ENCODE measurements at regions not wholly inside any gene's neighbourhood (a gene's known extent, or its start where the extent isn't known, plus 50 kb on each side); places are given as distances from the start of the nearest gene placed in this dataset.

DNA sequence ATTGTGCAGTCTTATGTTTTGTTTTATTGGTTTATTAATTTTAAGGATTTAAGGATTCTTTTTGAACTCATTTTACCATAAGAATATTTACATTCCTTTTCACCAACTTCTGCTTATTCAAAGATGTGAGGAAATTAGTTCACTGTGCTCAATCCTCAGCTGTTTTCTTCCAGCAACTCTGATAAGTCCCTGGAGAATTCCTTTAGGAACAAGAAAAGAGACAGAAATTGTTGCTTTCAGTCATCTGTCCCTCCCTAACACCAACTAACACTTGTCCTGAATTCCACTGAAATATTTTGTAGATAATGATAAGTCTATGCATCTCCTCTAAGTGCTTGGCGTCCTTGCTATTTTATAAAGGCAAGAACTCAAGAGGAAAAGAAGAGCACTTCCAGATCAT is 334.8 kb upstream of the MARCKS start (continued):
- TF ChIP-seq, protein P1, sequence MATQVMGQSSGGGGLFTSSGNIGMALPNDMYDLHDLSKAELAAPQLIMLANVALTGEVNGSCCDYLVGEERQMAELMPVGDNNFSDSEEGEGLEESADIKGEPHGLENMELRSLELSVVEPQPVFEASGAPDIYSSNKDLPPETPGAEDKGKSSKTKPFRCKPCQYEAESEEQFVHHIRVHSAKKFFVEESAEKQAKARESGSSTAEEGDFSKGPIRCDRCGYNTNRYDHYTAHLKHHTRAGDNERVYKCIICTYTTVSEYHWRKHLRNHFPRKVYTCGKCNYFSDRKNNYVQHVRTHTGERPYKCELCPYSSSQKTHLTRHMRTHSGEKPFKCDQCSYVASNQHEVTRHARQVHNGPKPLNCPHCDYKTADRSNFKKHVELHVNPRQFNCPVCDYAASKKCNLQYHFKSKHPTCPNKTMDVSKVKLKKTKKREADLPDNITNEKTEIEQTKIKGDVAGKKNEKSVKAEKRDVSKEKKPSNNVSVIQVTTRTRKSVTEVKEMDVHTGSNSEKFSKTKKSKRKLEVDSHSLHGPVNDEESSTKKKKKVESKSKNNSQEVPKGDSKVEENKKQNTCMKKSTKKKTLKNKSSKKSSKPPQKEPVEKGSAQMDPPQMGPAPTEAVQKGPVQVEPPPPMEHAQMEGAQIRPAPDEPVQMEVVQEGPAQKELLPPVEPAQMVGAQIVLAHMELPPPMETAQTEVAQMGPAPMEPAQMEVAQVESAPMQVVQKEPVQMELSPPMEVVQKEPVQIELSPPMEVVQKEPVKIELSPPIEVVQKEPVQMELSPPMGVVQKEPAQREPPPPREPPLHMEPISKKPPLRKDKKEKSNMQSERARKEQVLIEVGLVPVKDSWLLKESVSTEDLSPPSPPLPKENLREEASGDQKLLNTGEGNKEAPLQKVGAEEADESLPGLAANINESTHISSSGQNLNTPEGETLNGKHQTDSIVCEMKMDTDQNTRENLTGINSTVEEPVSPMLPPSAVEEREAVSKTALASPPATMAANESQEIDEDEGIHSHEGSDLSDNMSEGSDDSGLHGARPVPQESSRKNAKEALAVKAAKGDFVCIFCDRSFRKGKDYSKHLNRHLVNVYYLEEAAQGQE (IDR thresholded peaks at IDR 0.05; ENCODE audit: low read depth, low read length) = no peak
- TF ChIP-seq FOSL2 (IDR thresholded peaks at IDR 0.05; ENCODE audit: borderline replicate concordance, low read depth) (no peak), CHD2 (IDR thresholded peaks at IDR 0.05; ENCODE audit: low read length, partially characterized antibody) (no peak), TAF1 (IDR thresholded peaks at IDR 0.05; ENCODE audit: borderline replicate concordance, low read depth, low read length) (no peak), SMC3 (IDR thresholded peaks at IDR 0.05; ENCODE audit: low read depth, low read length) (no peak), JUND (IDR thresholded peaks at IDR 0.05) (no peak), FOXM1 (IDR thresholded peaks at IDR 0.05; ENCODE audit: low read depth) (no peak), GABPA (IDR thresholded peaks at IDR 0.05; ENCODE audit: low read depth) (no peak)
- TF ChIP-seq, protein P2, sequence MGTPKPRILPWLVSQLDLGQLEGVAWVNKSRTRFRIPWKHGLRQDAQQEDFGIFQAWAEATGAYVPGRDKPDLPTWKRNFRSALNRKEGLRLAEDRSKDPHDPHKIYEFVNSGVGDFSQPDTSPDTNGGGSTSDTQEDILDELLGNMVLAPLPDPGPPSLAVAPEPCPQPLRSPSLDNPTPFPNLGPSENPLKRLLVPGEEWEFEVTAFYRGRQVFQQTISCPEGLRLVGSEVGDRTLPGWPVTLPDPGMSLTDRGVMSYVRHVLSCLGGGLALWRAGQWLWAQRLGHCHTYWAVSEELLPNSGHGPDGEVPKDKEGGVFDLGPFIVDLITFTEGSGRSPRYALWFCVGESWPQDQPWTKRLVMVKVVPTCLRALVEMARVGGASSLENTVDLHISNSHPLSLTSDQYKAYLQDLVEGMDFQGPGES (IDR thresholded peaks at IDR 0.05; ENCODE audit: low read depth, low read length) = no peak

DNA sequence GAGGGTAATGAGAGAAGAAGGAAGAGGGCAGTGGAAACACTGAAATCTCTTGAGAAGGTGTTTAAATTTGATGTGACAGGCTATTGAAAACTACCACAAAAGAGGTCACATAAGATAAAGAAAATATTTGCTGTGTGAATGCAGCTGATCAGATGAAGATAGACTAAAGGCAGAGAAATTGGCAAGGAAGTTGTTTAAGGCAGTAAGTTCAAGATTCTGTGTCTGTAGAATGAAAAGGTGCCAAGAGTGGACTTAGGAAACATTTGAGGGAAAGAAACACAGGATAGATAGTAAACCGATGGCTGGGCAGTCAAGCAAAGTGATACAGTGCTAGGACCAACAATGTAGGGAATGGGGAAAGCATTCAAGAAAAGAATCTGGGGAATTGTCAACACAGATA is 332.3 kb upstream of the MARCKS start:
- Histone ChIP-seq H3K9me3 (no peaks in the 10 kb centered on the region), H3K9me2 (no peaks in the 10 kb centered on the region), H3K4me1 (ENCODE audit: control insufficient read depth in 1 of 2, insufficient read depth in 2 of 2, low read depth in 1 of 2, low read length in 1 of 2) (peaks cover 0 to 6% of the 10 kb centered on the region in 2 experiments; a peak in 1 of 4 replicates), H3K9ac (no peak overlapping the region), H4K20me1 (ENCODE audit: insufficient read depth) (no peaks in the 10 kb centered on the region), H3K27ac (ENCODE audit: low read depth in 2 of 2, low read length in 1 of 2) (no peak overlapping the region), H3K36me3 (replicated peaks in 1 of 2; ENCODE audit: control insufficient read depth in 1 of 2, insufficient read depth in 2 of 2, low read length in 1 of 2) (no peaks in the 10 kb centered on the region), H3K27me3 (ENCODE audit: insufficient read depth) (no peaks in the 10 kb centered on the region), H3F3A (replicated peaks; ENCODE audit: insufficient read depth) (peaks cover 9% of the 10 kb centered on the region), H3K79me2 (ENCODE audit: insufficient read depth) (no peaks in the 10 kb centered on the region), H3K4me3 (ENCODE audit: low read depth in 2 of 2, low read length in 1 of 2) (no peak overlapping the region), H2AFZ (ENCODE audit: low read depth) (no peak overlapping the region), H3K4me2 (no peak overlapping the region)
- WGBS (ENCODE audit: low lambda C conversion rate) = 72% methylated on average over 1 of the region's 1 CpG
- POLR2A ChIA-PET = no interaction called here
- CTCF ChIA-PET = no interaction called here
- TF ChIP-seq, protein P3, sequence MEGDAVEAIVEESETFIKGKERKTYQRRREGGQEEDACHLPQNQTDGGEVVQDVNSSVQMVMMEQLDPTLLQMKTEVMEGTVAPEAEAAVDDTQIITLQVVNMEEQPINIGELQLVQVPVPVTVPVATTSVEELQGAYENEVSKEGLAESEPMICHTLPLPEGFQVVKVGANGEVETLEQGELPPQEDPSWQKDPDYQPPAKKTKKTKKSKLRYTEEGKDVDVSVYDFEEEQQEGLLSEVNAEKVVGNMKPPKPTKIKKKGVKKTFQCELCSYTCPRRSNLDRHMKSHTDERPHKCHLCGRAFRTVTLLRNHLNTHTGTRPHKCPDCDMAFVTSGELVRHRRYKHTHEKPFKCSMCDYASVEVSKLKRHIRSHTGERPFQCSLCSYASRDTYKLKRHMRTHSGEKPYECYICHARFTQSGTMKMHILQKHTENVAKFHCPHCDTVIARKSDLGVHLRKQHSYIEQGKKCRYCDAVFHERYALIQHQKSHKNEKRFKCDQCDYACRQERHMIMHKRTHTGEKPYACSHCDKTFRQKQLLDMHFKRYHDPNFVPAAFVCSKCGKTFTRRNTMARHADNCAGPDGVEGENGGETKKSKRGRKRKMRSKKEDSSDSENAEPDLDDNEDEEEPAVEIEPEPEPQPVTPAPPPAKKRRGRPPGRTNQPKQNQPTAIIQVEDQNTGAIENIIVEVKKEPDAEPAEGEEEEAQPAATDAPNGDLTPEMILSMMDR (IDR thresholded peaks at IDR 0.05) = no peak
- TF ChIP-seq NRF1 (IDR thresholded peaks at IDR 0.05; ENCODE audit: low read depth, low read length) (no peak), RCOR1 (IDR thresholded peaks at IDR 0.05; ENCODE audit: low read length) (no peak)
- no peak for DNase-seq

Data from SK-N-SH (cell line).